ENCODE measurements at regions not wholly inside any gene's neighbourhood (a gene's known extent, or its start where the extent isn't known, plus 50 kb on each side); places are given as distances from the start of the nearest gene placed in this dataset.

GRCh38 chrX:125736008-125736729, 416.5 kb downstream of the TEX13C start:
- TF ChIP-seq EZH2 (IDR thresholded peaks at IDR 0.05; ENCODE audit: insufficient read depth, poor library complexity, severe bottlenecking) (no peak), EZH2phosphoT487 (IDR thresholded peaks at IDR 0.05; ENCODE audit: insufficient read depth, low read depth) (no peak)
